ENCODE measurements at regions not wholly inside any gene's neighbourhood (a gene's known extent, or its start where the extent isn't known, plus 50 kb on each side); places are given as distances from the start of the nearest gene placed in this dataset.
"Not testable (repeated sequence)": the region's sequence is repeated elsewhere in the genome, so short reads cannot be mapped to it uniquely, and the experiment has no call there.

GRCh38 chr3:137542049-137542448, 222.1 kb upstream of the SOX14 start:
- TF ChIP-seq CTCF (IDR thresholded peaks at IDR 0.05; ENCODE audit: insufficient read depth, low read depth, low read length, missing control alignments): no peak
- no peak for DNase-seq (ENCODE audit: low read depth)
- no peak overlapping the region for H3K4me3 ChIP-seq (ENCODE audit: low read depth, low read length)

- peak; percentile 3 for DNase-seq (ENCODE audit: low read depth)
- no peak overlapping the region for H3K4me3 ChIP-seq (ENCODE audit: low read depth, low read length)
- no peak for TF ChIP-seq CTCF (IDR thresholded peaks at IDR 0.05; ENCODE audit: insufficient read depth, low read depth, low read length, missing control alignments)
These were observed 209.9 kb upstream of the SOX14 start for GRCh38 chr3:137554242-137554641.

GRCh38 chr3:137568880-137569279, 195.2 kb upstream of the SOX14 start:
- H3K4me3 ChIP-seq (ENCODE audit: low read depth, low read length): no peak overlapping the region
- TF ChIP-seq CTCF (IDR thresholded peaks at IDR 0.05; ENCODE audit: insufficient read depth, low read depth, low read length, missing control alignments): no peak
- DNase-seq (ENCODE audit: low read depth): no peak

GRCh38 chr3:137572931-137573330, 191.2 kb upstream of the SOX14 start:
- DNase-seq (ENCODE audit: low read depth): no peak
- TF ChIP-seq CTCF (IDR thresholded peaks at IDR 0.05; ENCODE audit: insufficient read depth, low read depth, low read length, missing control alignments): no peak
- no peak overlapping the region for H3K4me3 ChIP-seq (ENCODE audit: low read depth, low read length)

GRCh38 chr3:137582484-137582883, 181.6 kb upstream of the SOX14 start:
- DNase-seq (ENCODE audit: low read depth): no peak
- TF ChIP-seq CTCF (IDR thresholded peaks at IDR 0.05; ENCODE audit: insufficient read depth, low read depth, low read length, missing control alignments): no peak
- no peak overlapping the region for H3K4me3 ChIP-seq (ENCODE audit: low read depth, low read length)

- H3K4me3 ChIP-seq (ENCODE audit: low read depth, low read length): no peak overlapping the region
- no peak for TF ChIP-seq CTCF (IDR thresholded peaks at IDR 0.05; ENCODE audit: insufficient read depth, low read depth, low read length, missing control alignments)
- DNase-seq (ENCODE audit: low read depth): no peak
These were observed 180.9 kb upstream of the SOX14 start for GRCh38 chr3:137583256-137583655.

GRCh38 chr3:137588871-137589270, 175.2 kb upstream of the SOX14 start:
- no peak for TF ChIP-seq CTCF (IDR thresholded peaks at IDR 0.05; ENCODE audit: insufficient read depth, low read depth, low read length, missing control alignments)
- no peak for DNase-seq (ENCODE audit: low read depth)
- no peak overlapping the region for H3K4me3 ChIP-seq (ENCODE audit: low read depth, low read length)

GRCh38 chr3:137595415-137595814, 168.7 kb upstream of the SOX14 start:
- not testable (repeated sequence) for H3K4me3 ChIP-seq (ENCODE audit: low read depth, low read length); DNase-seq (ENCODE audit: low read depth)
